ENCODE measurements at regions not wholly inside any gene's neighbourhood (a gene's known extent, or its start where the extent isn't known, plus 50 kb on each side); places are given as distances from the start of the nearest gene placed in this dataset.
A peak's percentile ranks its signal among the peaks of the same experiment; 100 is the strongest.

GRCh38 chr2:155377931-155378444, 679.5 kb downstream of the KCNJ3 start:
- DNase-seq = peak; percentile 15

- peak; percentile 18 for DNase-seq
Measured at GRCh38 chr2:155377266-155377680, 678.8 kb downstream of the KCNJ3 start.

GRCh38 chr2:155372969-155373368, 674.5 kb downstream of the KCNJ3 start:
- no peak for DNase-seq

GRCh38 chr2:155368934-155369333, 670.4 kb downstream of the KCNJ3 start:
- no peak for DNase-seq

GRCh38 chr2:155364766-155365165, 666.3 kb downstream of the KCNJ3 start:
- no peak for DNase-seq

GRCh38 chr2:155363349-155363888, 664.9 kb downstream of the KCNJ3 start:
- DNase-seq = no peak

GRCh38 chr2:155357172-155357571, 658.7 kb downstream of the KCNJ3 start:
- DNase-seq = no peak

- DNase-seq = no peak
Measured at GRCh38 chr2:155356250-155356649, 657.8 kb downstream of the KCNJ3 start.

GRCh38 chr2:155350783-155351580, 652.5 kb downstream of the KCNJ3 start:
- no peak for DNase-seq

GRCh38 chr2:155332016-155332415, 633.5 kb downstream of the KCNJ3 start:
- no peak for DNase-seq

- DNase-seq = no peak
Measured at GRCh38 chr2:155320236-155320635, 621.7 kb downstream of the KCNJ3 start.

GRCh38 chr2:155318710-155319109, 620.2 kb downstream of the KCNJ3 start:
- DNase-seq = no peak

GRCh38 chr2:155315768-155316167, 617.3 kb downstream of the KCNJ3 start:
- no peak for DNase-seq

- peak; percentile 7 for DNase-seq
Measured at GRCh38 chr2:155310589-155310988, 612.1 kb downstream of the KCNJ3 start.

- no peak for DNase-seq
Measured at GRCh38 chr2:155309483-155309882, 611.0 kb downstream of the KCNJ3 start.

GRCh38 chr2:155308367-155309009, 610.0 kb downstream of the KCNJ3 start:
- no peak for DNase-seq

GRCh38 chr2:155301221-155301620, 602.7 kb downstream of the KCNJ3 start:
- no peak for DNase-seq

GRCh38 chr2:155298001-155298400, 599.5 kb downstream of the KCNJ3 start:
- no peak for DNase-seq

GRCh38 chr2:155294358-155294757, 595.9 kb downstream of the KCNJ3 start:
- no peak for DNase-seq

GRCh38 chr2:155281907-155282306, 583.4 kb downstream of the KCNJ3 start:
- no peak for DNase-seq

- no peak for DNase-seq
Measured at GRCh38 chr2:155273323-155273722, 574.8 kb downstream of the KCNJ3 start.

GRCh38 chr2:155266583-155266982, 568.1 kb downstream of the KCNJ3 start:
- no peak for DNase-seq

- no peak for DNase-seq
Measured at GRCh38 chr2:155266109-155266508, 567.6 kb downstream of the KCNJ3 start.

- no peak for DNase-seq
Measured at GRCh38 chr2:155256803-155257202, 558.3 kb downstream of the KCNJ3 start.

Measured in activated CD4-positive, alpha-beta T cell treated with anti-CD3 and anti-CD28 coated beads, Interleukin-10, Interleukin-2, amounts not matched to agents 100 ng/mL and 50 ng/mL, durations not matched to agents 16 hours and 8 hours (primary cell).